HepG2 (cell line): ENCODE measurements at regions not wholly inside any gene's neighbourhood (a gene's known extent, or its start where the extent isn't known, plus 50 kb on each side); places are given as distances from the start of the nearest gene placed in this dataset.

ENCODE experiments used
- ARNT ChIP-seq: fragments of 450-650 bp; IDR thresholded peaks from 2 replicates; pipeline ENCODE4 v1.6.1; 2017
- CHD2 ChIP-seq: IDR thresholded peaks from 2 replicates; pipeline ENCODE4 v1.6.1; 2011; ENCODE audit warnings: low read depth, low read length, improper control_type of control experiment
- CTCF ChIP-seq: sonication (generic); formaldehyde crosslinking; IDR thresholded peaks from 2 replicates; pipeline ENCODE4 v1.5.0; 2020; ENCODE audit warnings: mild to moderate bottlenecking, missing genetic modification reagents, moderate library complexity
- EZH2 ChIP-seq: conservative IDR thresholded peaks from 2 replicates; pipeline ENCODE4 v1.6.1; 2012; ENCODE audit warnings: mild to moderate bottlenecking, low read depth, low read length, moderate library complexity
- FOXJ3 ChIP-seq: sonication (generic); formaldehyde crosslinking; IDR thresholded peaks from 2 replicates; pipeline ENCODE4 v1.4.0; 2020; ENCODE audit warnings: missing genetic modification reagents, mild to moderate bottlenecking, borderline replicate concordance
- MAFK ChIP-seq, 2 experiments: IDR thresholded peaks in 1 of 2; conservative IDR thresholded peaks in 1 of 2; 2 replicates each; pipeline ENCODE4 v1.6.1; 2011; ENCODE audit warnings: improper control_type of control experiment in 2 of 2, low read length in 2 of 2
- PHF21A ChIP-seq: sonication (generic); formaldehyde crosslinking; IDR thresholded peaks from 2 replicates; pipeline ENCODE4 v1.5.0; 2020; ENCODE audit warnings: mild to moderate bottlenecking, missing genetic modification reagents
- ZFP36L2 ChIP-seq: sonication (generic); formaldehyde crosslinking; IDR thresholded peaks from 2 replicates; pipeline ENCODE4 v1.4.0; 2020; ENCODE audit warnings: missing genetic modification reagents
- ZNF136 ChIP-seq: sonication (generic); formaldehyde crosslinking; IDR thresholded peaks from 2 replicates; pipeline ENCODE4 v1.8.1; 2022; ENCODE audit warnings: low read depth, mild to moderate bottlenecking, moderate library complexity, missing genetic modification reagents

GRCh38 chr3:17823816-17824215, 81.4 kb upstream of the TBC1D5 start:
- TF ChIP-seq PHF21A (CRISPR knock-in tag) (no peak), FOXJ3 (no peak), CTCF (CRISPR knock-in tag) (no peak), ARNT (no peak), EZH2 (no peak), ZNF136 (CRISPR knock-in tag) (no peak), CHD2 (no peak), MAFK (conservative IDR thresholded peaks at IDR 0.05 in 1 of 2, IDR thresholded peaks at IDR 0.05 in 1 of 2; ENCODE audit: low read length in 2 of 2) (no peak), ZFP36L2 (no peak)
